ENCODE measurements at regions not wholly inside any gene's neighbourhood (a gene's known extent, or its start where the extent isn't known, plus 50 kb on each side); places are given as distances from the start of the nearest gene placed in this dataset.

GRCh38 chr5:74262544-74263207 lies 377.9 kb downstream of the ENC1 start:
- TF ChIP-seq REST (IDR thresholded peaks at IDR 0.05; ENCODE audit: low read depth) (no peak), YY1 (IDR thresholded peaks at IDR 0.05; ENCODE audit: low read depth) (no peak), CREB1 (IDR thresholded peaks at IDR 0.05; ENCODE audit: low read depth) (no peak), TCF12 (IDR thresholded peaks at IDR 0.05; ENCODE audit: low read depth) (no peak), FOXM1 (IDR thresholded peaks at IDR 0.05; ENCODE audit: borderline replicate concordance, low read depth) (no peak), MAX (IDR thresholded peaks at IDR 0.05) (no peak), ZBTB7A (IDR thresholded peaks at IDR 0.05; ENCODE audit: low read depth) (no peak), CEBPB (IDR thresholded peaks at IDR 0.05) (no peak), EP300 (IDR thresholded peaks at IDR 0.05; ENCODE audit: borderline replicate concordance) (no peak), EGR1 (IDR thresholded peaks at IDR 0.05) (no peak), NFIC (IDR thresholded peaks at IDR 0.05) (no peak), RAD21 (IDR thresholded peaks at IDR 0.05; ENCODE audit: low read depth) (no peak), TAF1 (IDR thresholded peaks at IDR 0.05; ENCODE audit: low read depth) (no peak), TEAD4 (IDR thresholded peaks at IDR 0.05) (no peak), USF1 (IDR thresholded peaks at IDR 0.05) (no peak)

GRCh38 chr5:74261866-74262265 lies 378.7 kb downstream of the ENC1 start:
- no peak for TF ChIP-seq TCF12 (IDR thresholded peaks at IDR 0.05; ENCODE audit: low read depth)
- no peak for TF ChIP-seq CEBPB (IDR thresholded peaks at IDR 0.05)
- no peak for TF ChIP-seq REST (IDR thresholded peaks at IDR 0.05; ENCODE audit: low read depth)
- TF ChIP-seq NFIC (IDR thresholded peaks at IDR 0.05): no peak
- no peak for TF ChIP-seq RAD21 (IDR thresholded peaks at IDR 0.05; ENCODE audit: low read depth)
- TF ChIP-seq ZBTB7A (IDR thresholded peaks at IDR 0.05; ENCODE audit: low read depth): no peak
- no peak for TF ChIP-seq YY1 (IDR thresholded peaks at IDR 0.05; ENCODE audit: low read depth)

GRCh38 chr5:74261421-74261820 lies 379.1 kb downstream of the ENC1 start:
- TF ChIP-seq NFIC (IDR thresholded peaks at IDR 0.05): no peak
- no peak for TF ChIP-seq CEBPB (IDR thresholded peaks at IDR 0.05)

GRCh38 chr5:74259572-74259971 lies 381.0 kb downstream of the ENC1 start:
- TF ChIP-seq ZBTB7A (IDR thresholded peaks at IDR 0.05; ENCODE audit: low read depth): no peak
- no peak for TF ChIP-seq EGR1 (IDR thresholded peaks at IDR 0.05)
- TF ChIP-seq TAF1 (IDR thresholded peaks at IDR 0.05; ENCODE audit: low read depth): no peak
- TF ChIP-seq REST (IDR thresholded peaks at IDR 0.05; ENCODE audit: low read depth): no peak
- TF ChIP-seq NFIC (IDR thresholded peaks at IDR 0.05): no peak
- TF ChIP-seq RAD21 (IDR thresholded peaks at IDR 0.05; ENCODE audit: low read depth): no peak
- TF ChIP-seq EP300 (IDR thresholded peaks at IDR 0.05; ENCODE audit: borderline replicate concordance): no peak
- TF ChIP-seq MAX (IDR thresholded peaks at IDR 0.05): no peak

GRCh38 chr5:74258314-74258665 lies 382.2 kb downstream of the ENC1 start:
- no peak for TF ChIP-seq CEBPB (IDR thresholded peaks at IDR 0.05)
- TF ChIP-seq EP300 (IDR thresholded peaks at IDR 0.05; ENCODE audit: borderline replicate concordance): no peak
- TF ChIP-seq TAF1 (IDR thresholded peaks at IDR 0.05; ENCODE audit: low read depth): no peak
- TF ChIP-seq MAX (IDR thresholded peaks at IDR 0.05): no peak
- TF ChIP-seq FOXM1 (IDR thresholded peaks at IDR 0.05; ENCODE audit: borderline replicate concordance, low read depth): no peak
- TF ChIP-seq EGR1 (IDR thresholded peaks at IDR 0.05): no peak
